ENCODE measurements at regions not wholly inside any gene's neighbourhood (a gene's known extent, or its start where the extent isn't known, plus 50 kb on each side); places are given as distances from the start of the nearest gene placed in this dataset.

GRCh38 chr2:106960683-106961161 is 74.8 kb upstream of the ST6GAL2 start:
- Histone ChIP-seq H3K27me3 (ENCODE audit: control insufficient read depth in 3 of 3, insufficient read depth in 3 of 3, low read length in 2 of 3) (no peaks in the 10 kb centered on the region), H3K4me3 (no peak overlapping the region), H3K27ac (ENCODE audit: low read depth in 1 of 2, low read length in 1 of 2) (no peak overlapping the region), H3K9ac (ENCODE audit: insufficient read depth in 1 of 2, low read length in 2 of 2) (no peak overlapping the region), H3K9me3 (ENCODE audit: control insufficient read depth in 4 of 4, insufficient read depth in 3 of 4, low read length in 3 of 4) (peaks cover 0 to 2% (median 0%) of the 10 kb centered on the region in 4 donors), H3K4me1 (ENCODE audit: control insufficient read depth in 5 of 5, insufficient read depth in 5 of 5, low read length in 5 of 5) (no peaks in the 10 kb centered on the region), H3K36me3 (ENCODE audit: control insufficient read depth in 4 of 4, insufficient read depth in 4 of 4, low read length in 4 of 4) (no peaks in the 10 kb centered on the region)
- no peak for TF ChIP-seq CTCF (IDR thresholded peaks at IDR 0.05; ENCODE audit: control extremely low read depth, extremely low read depth)
- no peak for ATAC-seq (ENCODE audit: insufficient read depth, low FRiP score)
- 32 to 43% methylated on average over 5 of the region's 5 CpGs for WGBS, 2 donors
- no peak for DNase-seq

GRCh38 chr2:106961328-106961727 is 75.4 kb upstream of the ST6GAL2 start:
- ATAC-seq (ENCODE audit: insufficient read depth, low FRiP score) = no peak
- no peak for DNase-seq
- Histone ChIP-seq H3K4me3 (no peak overlapping the region), H3K36me3 (ENCODE audit: control insufficient read depth in 4 of 4, insufficient read depth in 4 of 4, low read length in 4 of 4) (no peaks in the 10 kb centered on the region), H3K27ac (ENCODE audit: low read depth in 1 of 2, low read length in 1 of 2) (no peak overlapping the region), H3K4me1 (ENCODE audit: control insufficient read depth in 5 of 5, insufficient read depth in 5 of 5, low read length in 5 of 5) (no peaks in the 10 kb centered on the region), H3K27me3 (ENCODE audit: control insufficient read depth in 3 of 3, insufficient read depth in 3 of 3, low read length in 2 of 3) (no peaks in the 10 kb centered on the region), H3K9me3 (ENCODE audit: control insufficient read depth in 4 of 4, insufficient read depth in 3 of 4, low read length in 3 of 4) (peaks cover 0 to 2% (median 0%) of the 10 kb centered on the region in 4 donors), H3K9ac (ENCODE audit: insufficient read depth in 1 of 2, low read length in 2 of 2) (no peak overlapping the region)
- WGBS, 2 donors = 57 to 68% methylated on average over 3 of the region's 3 CpGs
- no peak for TF ChIP-seq CTCF (IDR thresholded peaks at IDR 0.05; ENCODE audit: control extremely low read depth, extremely low read depth)

GRCh38 chr2:106963156-106963555 is 77.2 kb upstream of the ST6GAL2 start:
- Histone ChIP-seq H3K4me1 (ENCODE audit: control insufficient read depth in 5 of 5, insufficient read depth in 5 of 5, low read length in 5 of 5) (no peaks in the 10 kb centered on the region), H3K9ac (ENCODE audit: insufficient read depth in 1 of 2, low read length in 2 of 2) (no peak overlapping the region), H3K4me3 (no peak overlapping the region), H3K27ac (ENCODE audit: low read depth in 1 of 2, low read length in 1 of 2) (no peak overlapping the region), H3K9me3 (ENCODE audit: control insufficient read depth in 4 of 4, insufficient read depth in 3 of 4, low read length in 3 of 4) (peaks cover 0 to 2% (median 0%) of the 10 kb centered on the region in 4 donors), H3K27me3 (ENCODE audit: control insufficient read depth in 3 of 3, insufficient read depth in 3 of 3, low read length in 2 of 3) (no peaks in the 10 kb centered on the region), H3K36me3 (ENCODE audit: control insufficient read depth in 4 of 4, insufficient read depth in 4 of 4, low read length in 4 of 4) (no peaks in the 10 kb centered on the region)
- no peak for TF ChIP-seq CTCF (IDR thresholded peaks at IDR 0.05; ENCODE audit: control extremely low read depth, extremely low read depth)
- ATAC-seq (ENCODE audit: insufficient read depth, low FRiP score) (no peak), DNase-seq (no peak)
- 57 to 58% methylated on average over 1 of the region's 1 CpG for WGBS, 2 donors

GRCh38 chr2:106963893-106964292 is 77.9 kb upstream of the ST6GAL2 start:
- TF ChIP-seq CTCF (IDR thresholded peaks at IDR 0.05; ENCODE audit: control extremely low read depth, extremely low read depth) = no peak
- peaks cover 0 to 2% (median 0%) of the 10 kb centered on the region in 4 donors for H3K9me3 ChIP-seq (ENCODE audit: control insufficient read depth in 4 of 4, insufficient read depth in 3 of 4, low read length in 3 of 4)
- no peak overlapping the region for H3K9ac ChIP-seq (ENCODE audit: insufficient read depth in 1 of 2, low read length in 2 of 2)
- H3K36me3 ChIP-seq (ENCODE audit: control insufficient read depth in 4 of 4, insufficient read depth in 4 of 4, low read length in 4 of 4) = no peaks in the 10 kb centered on the region
- H3K4me3 ChIP-seq = no peak overlapping the region
- H3K27ac ChIP-seq (ENCODE audit: low read depth in 1 of 2, low read length in 1 of 2) = no peak overlapping the region
- ATAC-seq (ENCODE audit: insufficient read depth, low FRiP score) = no peak
- 81 to 84% methylated on average over 5 of the region's 5 CpGs for whole genome bisulfite sequencing, 2 donors
- H3K27me3 ChIP-seq (ENCODE audit: control insufficient read depth in 3 of 3, insufficient read depth in 3 of 3, low read length in 2 of 3) = no peaks in the 10 kb centered on the region
- no peak for DNase-seq
- H3K4me1 ChIP-seq (ENCODE audit: control insufficient read depth in 5 of 5, insufficient read depth in 5 of 5, low read length in 5 of 5) = no peaks in the 10 kb centered on the region
